HG02678 (cell line): ENCODE measurements at regions not wholly inside any gene's neighbourhood (a gene's known extent, or its start where the extent isn't known, plus 50 kb on each side); places are given as distances from the start of the nearest gene placed in this dataset.

Experiments
- ATAC-seq: cut with Tn5 transposase; IDR thresholded peaks from one replicate; pipeline ENCODE4 v1.9.1; 2021; ENCODE audit warnings: mild to moderate bottlenecking, moderate library complexity; ENCODE audit not compliant: unreplicated experiment

- ATAC-seq: peak; percentile 58
Observed at GRCh38 chr10:113967126-113967525, 76.5 kb upstream of the ADRB1 start.

GRCh38 chr10:113970641-113971040, 73.0 kb upstream of the ADRB1 start:
- ATAC-seq: no peak

DNA sequence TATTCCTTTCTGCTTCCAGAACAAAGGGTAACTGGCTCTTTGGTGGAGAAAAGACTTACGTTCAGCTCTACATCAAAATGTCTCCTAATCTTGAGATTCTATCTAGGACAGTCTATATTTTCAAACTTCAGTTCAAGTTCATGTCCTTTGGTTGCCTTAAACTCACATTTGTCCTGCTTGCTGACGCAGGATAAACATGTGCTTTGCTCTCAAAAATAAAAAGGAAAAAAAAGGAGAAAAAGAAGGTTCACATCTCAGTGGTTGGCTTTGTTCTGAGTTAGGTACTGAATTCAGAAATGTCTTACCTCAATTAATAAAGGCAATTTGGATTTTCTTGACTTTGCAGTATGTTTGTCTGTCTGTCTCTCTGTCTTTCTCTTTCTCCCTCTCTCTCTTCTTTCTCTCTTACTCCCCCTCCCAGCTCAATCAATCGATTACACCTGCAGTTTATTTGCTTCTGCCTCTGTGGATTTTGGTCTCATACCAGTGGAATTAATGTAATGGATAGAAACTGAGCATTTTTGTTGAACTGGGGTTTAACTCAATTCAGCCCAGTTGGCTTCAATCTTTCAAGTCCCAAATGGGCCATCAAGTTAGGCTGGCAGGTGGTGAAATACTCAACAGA, 72.2 kb upstream of the ADRB1 start:
- no peak for ATAC-seq

- ATAC-seq: no peak
Observed at GRCh38 chr10:113977174-113977573, 66.5 kb upstream of the ADRB1 start.

GRCh38 chr10:113978802-113979201, 64.9 kb upstream of the ADRB1 start:
- no peak for ATAC-seq

DNA sequence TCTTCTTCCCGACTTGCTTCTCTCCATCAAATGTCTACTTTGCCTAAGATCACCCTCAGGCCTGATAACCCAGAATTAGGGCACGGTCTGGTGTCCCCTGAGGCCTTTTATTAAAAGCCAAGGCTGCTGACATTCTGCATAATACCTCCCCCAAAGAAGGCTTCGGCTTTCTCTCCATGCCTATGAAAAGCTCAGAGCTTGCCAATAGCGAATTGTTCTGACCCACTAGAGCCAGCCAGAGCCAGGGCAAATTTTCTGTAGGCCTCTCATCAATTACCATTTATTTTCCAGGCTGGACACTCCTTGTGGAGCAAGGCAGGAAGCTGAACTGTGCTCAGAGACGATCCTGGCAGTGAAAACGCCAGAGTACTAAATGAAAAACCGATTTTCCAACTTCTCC, 64.3 kb upstream of the ADRB1 start:
- ATAC-seq: no peak

DNA sequence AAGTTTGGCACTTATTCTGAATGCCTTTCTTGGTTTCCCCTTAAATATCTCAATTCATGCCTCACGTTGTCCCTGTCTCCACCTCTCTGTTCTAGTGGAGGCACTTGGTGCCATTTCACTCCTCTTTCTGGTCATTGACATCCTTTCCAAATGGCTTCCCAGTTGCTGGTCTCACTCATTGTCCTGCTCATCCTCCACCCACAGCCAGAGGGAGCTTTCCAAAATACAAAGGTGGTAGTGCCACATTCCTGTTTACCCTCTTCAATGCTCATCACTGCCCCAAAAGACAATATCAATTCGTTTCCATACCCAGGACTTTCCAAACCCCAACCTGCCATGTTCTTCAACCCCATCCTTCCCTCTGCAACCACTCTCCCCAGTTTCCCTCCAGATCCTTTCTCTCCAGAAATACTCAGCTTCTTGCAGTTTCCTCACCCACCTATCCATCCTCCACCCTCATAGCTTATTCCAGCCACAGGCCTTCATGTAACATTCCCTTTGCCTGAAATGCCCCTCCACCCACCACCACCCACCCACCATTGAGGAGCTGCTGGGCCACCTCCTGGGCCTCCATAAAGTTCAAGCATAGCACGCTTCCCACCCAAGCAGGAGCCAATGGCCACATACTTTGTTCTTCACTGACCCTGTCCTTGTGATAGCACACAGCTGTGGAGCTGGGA, 63.1 kb upstream of the ADRB1 start:
- ATAC-seq: no peak

- ATAC-seq: peak; percentile 22
Observed at GRCh38 chr10:113982296-113982695, 61.4 kb upstream of the ADRB1 start.

DNA sequence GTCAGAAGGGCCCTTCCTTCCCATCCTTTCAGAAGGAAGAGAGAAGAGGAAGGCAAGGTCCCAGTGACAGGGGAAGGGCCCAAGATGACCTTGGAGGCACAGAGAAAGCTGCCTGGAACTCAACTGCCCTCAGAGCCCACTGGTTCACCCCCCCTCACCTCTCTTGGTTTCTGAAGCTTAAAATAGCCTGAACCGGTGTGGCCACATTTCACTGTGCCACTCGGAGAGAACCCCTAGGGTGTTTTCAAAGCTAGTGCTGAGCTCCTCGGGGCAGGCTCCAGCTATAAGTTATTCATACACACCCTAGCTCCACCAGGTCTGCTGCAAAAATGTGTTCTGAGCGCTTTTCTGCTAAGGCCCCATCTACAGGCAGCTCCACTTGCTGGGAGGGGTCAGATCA, 60.9 kb upstream of the ADRB1 start:
- peak; percentile 93 for ATAC-seq

DNA sequence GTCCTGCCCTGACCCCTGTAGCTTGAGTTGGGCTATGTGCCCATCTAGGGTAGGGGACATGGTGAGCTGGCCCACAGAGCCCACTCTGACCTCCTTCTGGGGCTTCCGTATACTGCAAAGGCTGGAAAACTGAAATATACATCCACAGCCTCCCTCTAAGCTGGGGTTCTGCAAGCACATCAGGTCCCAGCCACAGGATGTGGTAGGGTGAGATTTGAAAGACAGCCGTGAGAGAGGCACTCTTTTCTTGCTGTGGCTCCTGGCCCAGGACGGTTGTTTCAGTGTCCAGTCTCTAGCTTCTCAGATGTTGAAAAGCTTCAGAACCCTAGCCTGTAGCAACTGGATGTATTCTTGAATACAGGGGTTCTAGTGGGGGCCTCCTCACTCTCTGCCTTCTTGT, 60.1 kb upstream of the ADRB1 start:
- ATAC-seq: peak; percentile 57

DNA sequence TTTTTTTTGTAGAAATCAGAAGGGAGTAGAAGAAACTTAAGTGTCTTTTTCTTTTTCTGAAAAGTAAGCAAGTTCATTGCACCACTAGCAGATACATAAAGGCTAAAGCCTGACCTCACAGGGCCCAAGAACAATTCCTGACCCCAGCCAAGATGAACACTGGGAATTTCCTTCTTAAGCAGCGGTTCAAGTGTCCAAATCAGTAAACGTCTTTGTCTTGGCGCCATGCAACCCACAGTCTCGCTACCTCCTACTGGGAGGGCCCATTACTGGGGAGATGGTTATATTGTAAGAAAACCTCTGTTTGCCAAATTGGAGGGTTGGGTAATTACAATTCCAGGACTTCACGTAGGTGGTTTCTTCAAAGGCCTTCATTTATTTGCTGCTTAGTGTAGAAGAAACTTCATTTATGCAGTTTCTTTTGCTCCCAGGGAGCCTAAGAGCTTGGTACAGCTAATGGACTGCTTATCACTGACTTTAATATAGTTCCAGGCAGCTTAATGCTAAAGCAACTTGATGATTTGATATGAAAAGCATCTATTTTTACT, 58.3 kb upstream of the ADRB1 start:
- ATAC-seq: no peak

GRCh38 chr10:113986316-113986715, 57.4 kb upstream of the ADRB1 start:
- ATAC-seq: no peak

DNA sequence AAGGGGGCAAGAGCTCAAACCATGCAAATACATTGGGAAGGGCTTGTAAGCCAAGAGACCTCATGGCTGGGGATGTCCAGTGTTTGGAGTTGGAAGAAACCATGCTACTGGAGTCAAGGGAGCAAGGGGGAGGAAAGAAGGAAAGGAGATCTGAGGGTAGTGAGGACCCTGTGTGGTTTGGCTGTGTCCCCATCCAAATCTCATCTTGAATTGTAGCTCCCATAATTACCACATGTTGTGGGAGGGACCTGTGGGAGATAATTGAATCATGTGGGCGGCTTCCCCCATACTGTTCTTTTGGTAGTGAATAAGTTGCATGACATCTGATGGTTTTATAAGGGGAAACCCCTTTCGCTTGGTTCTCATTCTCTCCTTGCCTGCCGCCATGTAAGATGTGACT, 56.5 kb upstream of the ADRB1 start:
- ATAC-seq: no peak

DNA sequence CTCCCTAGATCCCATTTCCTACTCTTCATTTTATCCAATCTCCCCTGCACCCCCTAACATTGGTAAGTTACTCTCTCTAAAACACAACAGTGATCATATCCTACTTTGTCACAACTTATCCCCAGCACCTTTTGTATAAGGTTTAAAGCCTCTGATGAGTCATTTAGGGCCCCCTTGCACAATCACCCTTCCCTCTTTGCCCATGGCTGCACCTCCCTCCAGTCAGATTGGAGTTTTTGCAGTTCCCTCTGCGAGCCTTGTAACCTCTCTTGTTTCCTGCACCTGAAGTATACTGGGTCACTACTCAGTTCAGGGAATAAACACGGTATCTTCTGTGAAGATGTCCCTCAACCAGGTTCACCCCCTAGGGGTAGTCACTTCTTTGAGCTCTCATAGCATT, 55.9 kb upstream of the ADRB1 start:
- no peak for ATAC-seq

GRCh38 chr10:113988535-113988934, 55.1 kb upstream of the ADRB1 start:
- no peak for ATAC-seq

DNA sequence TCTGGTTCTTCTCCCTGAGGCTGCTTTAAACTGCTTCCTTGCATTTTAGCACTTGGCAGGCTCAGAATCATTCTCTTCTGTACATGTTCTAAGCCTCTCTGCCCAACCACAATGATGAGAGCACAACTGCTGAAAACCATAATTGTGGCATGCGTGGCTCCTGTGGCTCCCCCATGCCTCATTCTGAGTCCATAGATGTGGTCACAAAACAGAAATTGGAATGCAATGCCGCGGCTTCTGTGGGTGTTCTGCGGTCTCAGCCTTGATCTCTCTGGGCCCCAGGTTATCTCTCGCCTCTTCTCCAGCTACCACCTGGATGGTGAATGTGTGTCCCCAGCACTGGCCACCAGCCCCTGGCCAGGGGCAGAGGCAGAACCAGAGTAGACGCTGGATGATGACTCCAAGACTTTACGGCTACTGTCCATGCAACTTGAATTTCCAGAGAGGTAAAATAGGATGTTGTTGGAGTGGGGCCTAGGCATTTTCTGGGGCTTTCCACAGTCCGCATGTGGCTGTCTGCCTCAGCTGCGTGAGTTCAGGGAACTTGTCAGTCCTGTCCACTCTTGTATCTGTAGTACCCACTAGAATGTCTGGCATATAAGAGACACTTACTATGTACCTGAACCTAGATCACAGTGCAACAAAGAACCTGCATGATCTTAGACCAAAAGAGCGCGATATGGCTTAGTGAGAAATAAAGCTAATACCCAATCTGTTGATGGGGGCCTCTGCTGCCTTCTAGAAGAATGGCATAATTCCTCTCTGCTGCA, 52.4 kb upstream of the ADRB1 start:
- no peak for ATAC-seq

DNA sequence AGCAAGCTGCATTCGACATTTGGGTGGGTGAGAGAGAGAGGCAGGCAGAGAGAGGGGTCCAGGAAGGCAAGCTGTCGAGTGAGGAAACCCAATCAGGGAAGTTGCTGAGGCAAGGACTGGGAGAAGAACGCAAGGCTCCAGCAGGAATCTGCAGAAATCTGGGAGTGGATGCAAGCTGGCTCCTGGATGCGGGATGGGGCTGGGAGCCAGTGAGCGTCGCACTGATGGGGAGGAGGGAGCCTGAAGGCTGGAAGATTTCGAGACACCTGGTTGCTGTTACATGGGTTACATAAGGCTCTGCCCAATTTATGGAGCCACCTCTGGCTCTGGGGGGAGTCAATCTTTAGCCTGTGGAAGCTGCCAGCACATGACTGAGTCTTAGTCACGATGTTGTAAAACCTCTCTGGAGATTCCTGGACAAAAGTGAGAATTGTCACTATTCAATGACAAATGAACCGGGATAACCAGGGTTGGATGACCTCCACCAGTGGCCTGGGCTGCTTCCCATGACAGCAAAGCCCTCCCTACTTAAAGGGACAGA, 51.1 kb upstream of the ADRB1 start:
- ATAC-seq: no peak

DNA sequence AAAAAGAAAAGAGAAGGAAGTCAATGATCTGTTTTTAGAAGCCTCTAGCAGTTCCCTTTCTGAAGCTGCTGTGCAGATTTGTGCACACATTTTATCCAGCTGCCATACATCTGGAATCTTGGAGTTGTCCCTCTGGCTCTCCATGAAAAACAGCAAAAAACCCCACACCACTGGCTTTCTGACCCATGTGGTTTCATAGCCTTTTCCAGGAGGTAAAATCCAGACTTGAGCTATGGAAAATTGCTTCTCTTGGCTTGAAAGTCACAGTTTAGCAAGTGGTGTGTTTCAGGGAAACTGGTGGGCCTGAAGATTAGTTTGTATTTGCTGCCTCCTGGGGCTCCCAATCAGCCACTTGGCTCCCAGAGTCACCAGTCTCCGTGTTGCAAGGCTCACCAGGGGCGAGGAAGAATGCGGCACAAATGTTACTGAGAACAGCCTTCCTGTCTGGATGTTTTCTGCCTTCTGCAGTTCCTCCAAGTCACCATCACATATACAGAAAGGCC, 50.1 kb upstream of the ADRB1 start:
- ATAC-seq: no peak
